Choroid plexus epithelial cell (primary cell): ENCODE measurements at regions not wholly inside any gene's neighbourhood (a gene's known extent, or its start where the extent isn't known, plus 50 kb on each side); places are given as distances from the start of the nearest gene placed in this dataset.
A peak's percentile ranks its signal among the peaks of the same experiment; 100 is the strongest.

Experiments used
- DNase-seq: peaks from one replicate; pipeline ENCODE4 v3.0.0-alpha.2; 2010; ENCODE audit warnings: low read depth
- H3K4me3 ChIP-seq: 2 replicates; pipeline ENCODE4 v1.5.1; 2011; ENCODE audit warnings: low read depth, mild to moderate bottlenecking, control low read depth, low read length, moderate library complexity
- CTCF ChIP-seq: conservative IDR thresholded peaks from 2 replicates; pipeline ENCODE4 v1.5.1; 2011; ENCODE audit warnings: low read depth, mild to moderate bottlenecking, control low read depth, inconsistent platforms, low read length, moderate library complexity

GRCh38 chr20:11166712-11167111 is 492.9 kb upstream of the JAG1 start:
- DNase-seq = peak; percentile 32
- TF ChIP-seq CTCF = no peak
- H3K4me3 ChIP-seq = no peak overlapping the region

GRCh38 chr20:11168026-11168425 is 494.2 kb upstream of the JAG1 start:
- no peak for TF ChIP-seq CTCF
- no peak overlapping the region for H3K4me3 ChIP-seq
- no peak for DNase-seq

- no peak for DNase-seq
- no peak for TF ChIP-seq CTCF
These were observed 496.2 kb upstream of the JAG1 start for GRCh38 chr20:11170025-11170424.

GRCh38 chr20:11170565-11170964 is 496.8 kb upstream of the JAG1 start:
- peak; percentile 56 for DNase-seq
- no peak overlapping the region for H3K4me3 ChIP-seq
- TF ChIP-seq CTCF = no peak

More at GRCh38 chr20:11170025-11170424, 496.2 kb upstream of the JAG1 start:
- H3K4me3 ChIP-seq = no peak overlapping the region

GRCh38 chr20:11172881-11173280 is 499.1 kb upstream of the JAG1 start:
- no peak for DNase-seq
- H3K4me3 ChIP-seq = no peak overlapping the region
- no peak for TF ChIP-seq CTCF

- no peak for DNase-seq
- no peak for TF ChIP-seq CTCF
- no peak overlapping the region for H3K4me3 ChIP-seq
These were observed 500.1 kb upstream of the JAG1 start for GRCh38 chr20:11173916-11174315.

- no peak for DNase-seq
- H3K4me3 ChIP-seq = no peak overlapping the region
- TF ChIP-seq CTCF = no peak
These were observed 501.1 kb upstream of the JAG1 start for GRCh38 chr20:11174861-11175260.
